ENCODE measurements at regions not wholly inside any gene's neighbourhood (a gene's known extent, or its start where the extent isn't known, plus 50 kb on each side); places are given as distances from the start of the nearest gene placed in this dataset.
"Not testable (repeated sequence)": the region's sequence is repeated elsewhere in the genome, so short reads cannot be mapped to it uniquely, and the experiment has no call there.

- H2AFZ ChIP-seq (ENCODE audit: low read length) = no peak overlapping the region
- no peaks in the 10 kb centered on the region for H3K9me2 ChIP-seq (replicated peaks; ENCODE audit: low read depth, low read length)
Observed at GRCh38 chr10:130936851-130937250, 374.7 kb downstream of the TCERG1L start.

GRCh38 chr10:130938051-130938450 is 373.5 kb downstream of the TCERG1L start:
- no peaks in the 10 kb centered on the region for H3F3A ChIP-seq (ENCODE audit: low read depth)
- TF ChIP-seq CTCF (conservative IDR thresholded peaks at IDR 0.05; ENCODE audit: low read length) = no peak
- TF ChIP-seq EZH2phosphoT487 (IDR thresholded peaks at IDR 0.05; ENCODE audit: borderline replicate concordance) = no peak
- no peaks in the 10 kb centered on the region for H3K9me2 ChIP-seq (replicated peaks; ENCODE audit: low read depth, low read length)
- no peak overlapping the region for H3K9ac ChIP-seq (ENCODE audit: low read depth, low read length, poor library complexity, severe bottlenecking)
- no peaks in the 10 kb centered on the region; the same call in 1 of the 2 replicates for H3K9me3 ChIP-seq (ENCODE audit: insufficient read depth, low read depth, low read length)
- H2AFZ ChIP-seq (ENCODE audit: low read length) = no peak overlapping the region
- no peak overlapping the region for H3K4me3 ChIP-seq (ENCODE audit: low read length, poor library complexity, severe bottlenecking)
- H4K20me1 ChIP-seq (ENCODE audit: insufficient read depth, low read length, poor library complexity, severe bottlenecking) = no peaks in the 10 kb centered on the region
- no peaks in the 10 kb centered on the region for H3K79me2 ChIP-seq (ENCODE audit: insufficient read depth, low read length)
- H3K27me3 ChIP-seq (ENCODE audit: insufficient read depth, low read length, poor library complexity, severe bottlenecking) = no peaks in the 10 kb centered on the region
- H3K4me2 ChIP-seq (ENCODE audit: low read depth, low read length, poor library complexity, severe bottlenecking) = no peak overlapping the region
- H3K36me3 ChIP-seq (ENCODE audit: insufficient read depth, low read length) = no peaks in the 10 kb centered on the region
- H3K4me1 ChIP-seq (ENCODE audit: insufficient read depth, low read length, poor library complexity, severe bottlenecking) = no peaks in the 10 kb centered on the region

More at GRCh38 chr10:130936851-130937250, 374.7 kb downstream of the TCERG1L start:
- no peak for TF ChIP-seq CTCF (conservative IDR thresholded peaks at IDR 0.05; ENCODE audit: low read length)
- TF ChIP-seq EZH2phosphoT487 (IDR thresholded peaks at IDR 0.05; ENCODE audit: borderline replicate concordance) = no peak
- no peaks in the 10 kb centered on the region for H3K79me2 ChIP-seq (ENCODE audit: insufficient read depth, low read length)
- no peaks in the 10 kb centered on the region for H3K4me1 ChIP-seq (ENCODE audit: insufficient read depth, low read length, poor library complexity, severe bottlenecking)
- no peak overlapping the region for H3K4me2 ChIP-seq (ENCODE audit: low read depth, low read length, poor library complexity, severe bottlenecking)
- H3K9me3 ChIP-seq (ENCODE audit: insufficient read depth, low read depth, low read length) = no peaks in the 10 kb centered on the region; the same call in 1 of the 2 replicates
- no peak overlapping the region for H3K9ac ChIP-seq (ENCODE audit: low read depth, low read length, poor library complexity, severe bottlenecking)
- H3F3A ChIP-seq (ENCODE audit: low read depth) = no peaks in the 10 kb centered on the region
- no peak overlapping the region for H3K4me3 ChIP-seq (ENCODE audit: low read length, poor library complexity, severe bottlenecking)
- no peaks in the 10 kb centered on the region for H3K36me3 ChIP-seq (ENCODE audit: insufficient read depth, low read length)
- no peaks in the 10 kb centered on the region for H4K20me1 ChIP-seq (ENCODE audit: insufficient read depth, low read length, poor library complexity, severe bottlenecking)
- no peaks in the 10 kb centered on the region for H3K27me3 ChIP-seq (ENCODE audit: insufficient read depth, low read length, poor library complexity, severe bottlenecking)

GRCh38 chr10:130938891-130939290 is 372.6 kb downstream of the TCERG1L start:
- H3K36me3 ChIP-seq (ENCODE audit: insufficient read depth, low read length); H3K9me3 ChIP-seq (ENCODE audit: insufficient read depth, low read depth, low read length): not testable (repeated sequence)

GRCh38 chr10:130941886-130942285 is 369.6 kb downstream of the TCERG1L start:
- peaks cover 5% of the 10 kb centered on the region; the same call in 1 of the 2 replicates for H3K9me3 ChIP-seq (ENCODE audit: insufficient read depth, low read depth, low read length)
- H3K9me2 ChIP-seq (replicated peaks; ENCODE audit: low read depth, low read length) = no peaks in the 10 kb centered on the region
- no peaks in the 10 kb centered on the region for H3F3A ChIP-seq (ENCODE audit: low read depth)
- H3K27me3 ChIP-seq (ENCODE audit: insufficient read depth, low read length, poor library complexity, severe bottlenecking) = no peaks in the 10 kb centered on the region
- TF ChIP-seq EZH2phosphoT487 (IDR thresholded peaks at IDR 0.05; ENCODE audit: borderline replicate concordance) (no peak), CTCF (conservative IDR thresholded peaks at IDR 0.05; ENCODE audit: low read length) (no peak)
- no peak overlapping the region for H2AFZ ChIP-seq (ENCODE audit: low read length)
- no peaks in the 10 kb centered on the region for H3K36me3 ChIP-seq (ENCODE audit: insufficient read depth, low read length)
- no peaks in the 10 kb centered on the region for H3K4me1 ChIP-seq (ENCODE audit: insufficient read depth, low read length, poor library complexity, severe bottlenecking)
- H3K9ac ChIP-seq (ENCODE audit: low read depth, low read length, poor library complexity, severe bottlenecking) = no peak overlapping the region
- no peaks in the 10 kb centered on the region for H4K20me1 ChIP-seq (ENCODE audit: insufficient read depth, low read length, poor library complexity, severe bottlenecking)
- H3K4me3 ChIP-seq (ENCODE audit: low read length, poor library complexity, severe bottlenecking) = no peak overlapping the region
- H3K4me2 ChIP-seq (ENCODE audit: low read depth, low read length, poor library complexity, severe bottlenecking) = no peak overlapping the region
- no peaks in the 10 kb centered on the region for H3K79me2 ChIP-seq (ENCODE audit: insufficient read depth, low read length)

More at GRCh38 chr10:130938891-130939290, 372.6 kb downstream of the TCERG1L start:
- not testable (repeated sequence) for H3K4me1 ChIP-seq (ENCODE audit: insufficient read depth, low read length, poor library complexity, severe bottlenecking); H3K9ac ChIP-seq (ENCODE audit: low read depth, low read length, poor library complexity, severe bottlenecking); H3K79me2 ChIP-seq (ENCODE audit: insufficient read depth, low read length); H4K20me1 ChIP-seq (ENCODE audit: insufficient read depth, low read length, poor library complexity, severe bottlenecking); H3K4me2 ChIP-seq (ENCODE audit: low read depth, low read length, poor library complexity, severe bottlenecking); H3F3A ChIP-seq (ENCODE audit: low read depth); H3K4me3 ChIP-seq (ENCODE audit: low read length, poor library complexity, severe bottlenecking); H3K9me2 ChIP-seq (replicated peaks; ENCODE audit: low read depth, low read length); H3K27me3 ChIP-seq (ENCODE audit: insufficient read depth, low read length, poor library complexity, severe bottlenecking); H2AFZ ChIP-seq (ENCODE audit: low read length)
